Stomach (tissue), 8 donors: ENCODE measurements at regions not wholly inside any gene's neighbourhood (a gene's known extent, or its start where the extent isn't known, plus 50 kb on each side); places are given as distances from the start of the nearest gene placed in this dataset.
"Not testable (repeated sequence)": the region's sequence is repeated elsewhere in the genome, so short reads cannot be mapped to it uniquely, and the experiment has no call there.

Source experiments
- DNase-seq, 2 donors: peaks; one replicate each; pipeline versions ENCODE4 v3.0.0 to v3.0.0-alpha.2; 2013 to 2019
- H3K27ac ChIP-seq, 5 donors: fragments of 200-600 bp in 4 of 5; sonication (generic) in 4 of 5; one replicate each; pipeline ENCODE4 v1.5.1; 2013 to 2019; ENCODE audit warnings: mild to moderate bottlenecking in 1 of 5, moderate library complexity in 1 of 5
- H3K27me3 ChIP-seq, 3 donors: fragments of 200-600 bp; sonication (generic); one replicate each; pipeline ENCODE4 v1.5.1; 2017 to 2019; ENCODE audit warnings: mixed run types in 1 of 3
- H3K36me3 ChIP-seq, 4 donors: fragments of 200-600 bp; sonication (generic); 1 replicate in 3 of 4; 2 replicates in 1 of 4; pipeline ENCODE4 v1.5.1; 2016 to 2019
- H3K4me1 ChIP-seq, 4 donors: fragments of 200-600 bp; sonication (generic); one replicate each; pipeline ENCODE4 v1.5.1; 2016 to 2019
- H3K4me3 ChIP-seq, 4 donors: fragments of 200-600 bp; sonication (generic) in 3 of 4; one replicate each; pipeline ENCODE4 v1.5.1; 2016 to 2019; ENCODE audit warnings: mild to moderate bottlenecking in 1 of 4
- H3K9me3 ChIP-seq, 4 donors: fragments of 200-600 bp; sonication (generic); one replicate each; pipeline ENCODE4 v1.5.1; 2016 to 2019
- EP300 ChIP-seq: sonication (generic); formaldehyde crosslinking; IDR thresholded peaks from one replicate; pipeline ENCODE4 v1.6.1; 2017; ENCODE audit warnings: antibody characterized with exemption
- POLR2A ChIP-seq, 4 donors: fragments of 450-650 bp; IDR thresholded peaks; one replicate each; pipeline ENCODE4 v1.6.1; 2016; ENCODE audit warnings: antibody characterized with exemption in 4 of 4, control low read depth in 2 of 4, mild to moderate bottlenecking in 1 of 4, moderate library complexity in 1 of 4
- POLR2AphosphoS5 ChIP-seq, 3 donors: sonication (generic); formaldehyde crosslinking; IDR thresholded peaks; one replicate each; pipeline ENCODE4 v1.6.1; 2016; ENCODE audit warnings: antibody characterized with exemption in 3 of 3
- WGBS, 5 donors: extraction: QIAGEN DNeasy Blood & Tissue Kit in 3 of 5; methylation state at CpG; one replicate each; pipeline versions ENCODE4 v1.1.5 to v1.1.7; 2013 to 2018; 5-methylcytosine and 5-hydroxymethylcytosine counted together
- intact Hi-C: fragments of 100-400 bp; cut with DNase I; formaldehyde crosslinking; loops from one replicate; pipeline ENCODE4 v1.15.1; 2023; ENCODE audit warnings: low total_unique reads
- TF ChIP-seq, protein P1 (sequence below), 7 experiments: fragments of 450-650 bp in 4 of 7; fragments of 200-600 bp in 3 of 7; sonication (generic) in 3 of 7; IDR thresholded peaks; one replicate each; pipeline ENCODE4 v1.5.1; 2016 to 2019; ENCODE audit warnings: antibody characterized with exemption in 7 of 7, control low read depth in 2 of 7, mild to moderate bottlenecking in 1 of 7
- donor health status: healthy with polysubstance abuse.
- donor health status: Bipolar disorder and iron deficiency.
- donor health status: healthy.

DNA sequence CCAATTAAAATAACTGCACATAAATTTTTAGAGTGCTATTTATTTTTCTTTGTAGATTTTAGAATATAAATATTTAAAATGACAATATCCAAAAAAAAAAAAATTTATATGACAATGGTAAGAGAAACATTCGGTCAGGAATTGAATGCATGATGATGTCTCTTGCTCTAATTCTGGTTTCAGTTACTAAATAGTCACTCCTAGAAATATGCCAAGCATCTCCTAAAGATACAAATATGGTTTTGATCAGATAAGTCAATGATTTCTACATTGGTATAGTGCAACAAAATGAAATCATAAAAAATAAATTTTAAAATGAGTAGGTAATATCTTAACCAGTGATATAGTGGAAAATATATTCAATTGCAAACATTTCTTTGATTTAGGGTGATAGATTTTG is 95.9 kb upstream of the ACKR3 start:
- no peak for DNase-seq
- Histone ChIP-seq H3K9me3 (peaks cover 0 to under 1% (median 0%) of the 10 kb centered on the region in 4 donors), H3K36me3 (no peaks in the 10 kb centered on the region), H3K4me1 (no peaks in the 10 kb centered on the region), H3K4me3 (no peak overlapping the region), H3K27me3 (peaks cover 0 to 5% (median 0%) of the 10 kb centered on the region in 3 donors), H3K27ac (no peak overlapping the region)
- intact Hi-C loops, result no loop called here
- no peak for TF ChIP-seq POLR2A (IDR thresholded peaks at IDR 0.05)
- no peak for TF ChIP-seq POLR2AphosphoS5 (IDR thresholded peaks at IDR 0.05)
- TF ChIP-seq, protein P1, sequence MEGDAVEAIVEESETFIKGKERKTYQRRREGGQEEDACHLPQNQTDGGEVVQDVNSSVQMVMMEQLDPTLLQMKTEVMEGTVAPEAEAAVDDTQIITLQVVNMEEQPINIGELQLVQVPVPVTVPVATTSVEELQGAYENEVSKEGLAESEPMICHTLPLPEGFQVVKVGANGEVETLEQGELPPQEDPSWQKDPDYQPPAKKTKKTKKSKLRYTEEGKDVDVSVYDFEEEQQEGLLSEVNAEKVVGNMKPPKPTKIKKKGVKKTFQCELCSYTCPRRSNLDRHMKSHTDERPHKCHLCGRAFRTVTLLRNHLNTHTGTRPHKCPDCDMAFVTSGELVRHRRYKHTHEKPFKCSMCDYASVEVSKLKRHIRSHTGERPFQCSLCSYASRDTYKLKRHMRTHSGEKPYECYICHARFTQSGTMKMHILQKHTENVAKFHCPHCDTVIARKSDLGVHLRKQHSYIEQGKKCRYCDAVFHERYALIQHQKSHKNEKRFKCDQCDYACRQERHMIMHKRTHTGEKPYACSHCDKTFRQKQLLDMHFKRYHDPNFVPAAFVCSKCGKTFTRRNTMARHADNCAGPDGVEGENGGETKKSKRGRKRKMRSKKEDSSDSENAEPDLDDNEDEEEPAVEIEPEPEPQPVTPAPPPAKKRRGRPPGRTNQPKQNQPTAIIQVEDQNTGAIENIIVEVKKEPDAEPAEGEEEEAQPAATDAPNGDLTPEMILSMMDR (IDR thresholded peaks at IDR 0.05), result no peak
- no peak for TF ChIP-seq EP300
- 82 to 91% (median 87%) methylated on average over 1 of the region's 1 CpG for WGBS, 5 donors

DNA sequence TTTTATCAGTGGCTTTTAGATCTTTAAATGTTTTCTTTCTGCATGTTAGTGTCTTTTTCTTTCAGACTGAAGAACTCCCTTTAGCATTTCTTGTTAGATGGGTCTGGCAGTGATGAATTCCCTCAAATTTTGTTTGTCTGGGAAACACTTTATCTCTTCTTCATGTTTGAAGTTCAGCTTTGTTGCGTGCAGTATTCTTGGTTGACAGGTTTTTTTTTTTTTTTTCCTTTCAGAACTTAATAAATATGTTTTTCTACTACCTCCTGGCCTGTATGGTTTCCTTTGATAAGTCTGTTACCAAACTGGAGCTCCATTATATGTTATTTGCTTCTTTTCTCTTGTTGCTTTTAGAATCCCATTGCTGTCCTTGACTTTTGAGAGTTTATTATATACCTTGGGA is 89.8 kb upstream of the ACKR3 start:
- intact Hi-C loops, result no loop called here
- WGBS, 5 donors, result 75 to 97% (median 89%) methylated on average over 1 of the region's 1 CpG
- Histone ChIP-seq H3K4me3 (no peak overlapping the region), H3K9me3 (peaks cover 0 to 28% (median 16%) of the 10 kb centered on the region in 4 donors), H3K36me3 (no peaks in the 10 kb centered on the region), H3K27me3 (no peaks in the 10 kb centered on the region), H3K27ac (no peak overlapping the region), H3K4me1 (no peaks in the 10 kb centered on the region)
- DNase-seq, result no peak
- no peak for TF ChIP-seq POLR2AphosphoS5 (IDR thresholded peaks at IDR 0.05)
- TF ChIP-seq, protein P1 (IDR thresholded peaks at IDR 0.05), result no peak
- no peak for TF ChIP-seq POLR2A (IDR thresholded peaks at IDR 0.05)
- TF ChIP-seq EP300, result no peak

DNA sequence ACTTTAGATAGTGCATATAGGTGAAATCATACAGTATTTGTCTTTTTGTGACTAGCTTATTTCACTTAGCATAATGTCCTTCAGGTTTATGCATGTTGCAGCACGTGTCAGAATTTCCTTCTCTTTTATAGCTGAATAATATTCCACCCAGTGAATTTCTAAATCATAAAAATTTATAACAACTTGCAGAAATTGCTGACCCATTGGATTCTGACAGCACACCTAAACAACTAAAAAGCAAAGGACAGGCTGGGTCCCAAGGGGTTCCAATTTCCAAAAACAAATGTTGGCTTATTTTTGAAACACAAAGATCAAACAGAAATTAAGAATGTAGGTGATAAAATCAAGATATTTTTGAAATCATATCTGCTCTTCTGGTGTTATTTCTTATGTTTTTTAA is 86.5 kb upstream of the ACKR3 start:
- no peaks in the 10 kb centered on the region for H3K27me3 ChIP-seq
- no peak overlapping the region for H3K4me3 ChIP-seq
- DNase-seq, result no peak
- TF ChIP-seq, protein P1 (IDR thresholded peaks at IDR 0.05), result no peak
- no peak for TF ChIP-seq POLR2A (IDR thresholded peaks at IDR 0.05)
- H3K9me3 ChIP-seq, result peaks cover 0 to 28% (median 16%) of the 10 kb centered on the region in 4 donors
- H3K4me1 ChIP-seq, result no peaks in the 10 kb centered on the region
- WGBS, 5 donors, result 80 to 90% (median 84%) methylated on average over 1 of the region's 1 CpG
- H3K36me3 ChIP-seq, result peaks cover 0 to 7% (median 0%) of the 10 kb centered on the region in 4 donors
- H3K27ac ChIP-seq, result no peak overlapping the region
- intact Hi-C loops, result no loop called here

DNA sequence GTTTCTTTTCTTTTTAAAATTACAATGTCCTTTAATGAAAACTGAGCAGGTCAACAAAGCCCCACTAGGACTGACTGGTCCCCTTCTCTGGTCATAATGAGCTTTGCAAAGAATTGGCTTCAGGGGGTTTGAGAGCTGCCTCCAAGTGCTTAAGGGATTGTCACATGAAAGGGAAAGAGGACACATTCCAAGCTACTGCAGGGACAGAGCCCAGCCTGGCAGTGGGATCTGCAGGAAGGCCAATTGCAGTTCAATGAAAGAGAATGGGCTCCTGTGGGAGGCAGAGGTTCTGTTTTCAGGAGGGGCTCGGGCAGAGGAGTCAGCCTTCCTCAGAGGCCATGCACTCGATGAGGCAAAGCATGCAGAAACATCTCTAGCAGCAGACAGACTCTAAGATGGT is 84.1 kb upstream of the ACKR3 start:
- H3K36me3 ChIP-seq, result peaks cover 0 to 7% (median 0%) of the 10 kb centered on the region in 4 donors
- no peak for TF ChIP-seq EP300
- TF ChIP-seq, protein P1 (IDR thresholded peaks at IDR 0.05), result no peak
- TF ChIP-seq POLR2A (IDR thresholded peaks at IDR 0.05), result no peak
- no peak for TF ChIP-seq POLR2AphosphoS5 (IDR thresholded peaks at IDR 0.05)
- peaks cover 0 to 9% (median 7%) of the 10 kb centered on the region in 4 donors for H3K9me3 ChIP-seq
- 77 to 86% (median 81%) methylated on average over 2 of the region's 2 CpGs for WGBS, 5 donors
- H3K4me3 ChIP-seq, result no peak overlapping the region
- H3K27ac ChIP-seq, result no peak overlapping the region
- no peak for DNase-seq
- no peaks in the 10 kb centered on the region for H3K4me1 ChIP-seq
- no peaks in the 10 kb centered on the region for H3K27me3 ChIP-seq
- intact Hi-C loops, result no loop called here

DNA sequence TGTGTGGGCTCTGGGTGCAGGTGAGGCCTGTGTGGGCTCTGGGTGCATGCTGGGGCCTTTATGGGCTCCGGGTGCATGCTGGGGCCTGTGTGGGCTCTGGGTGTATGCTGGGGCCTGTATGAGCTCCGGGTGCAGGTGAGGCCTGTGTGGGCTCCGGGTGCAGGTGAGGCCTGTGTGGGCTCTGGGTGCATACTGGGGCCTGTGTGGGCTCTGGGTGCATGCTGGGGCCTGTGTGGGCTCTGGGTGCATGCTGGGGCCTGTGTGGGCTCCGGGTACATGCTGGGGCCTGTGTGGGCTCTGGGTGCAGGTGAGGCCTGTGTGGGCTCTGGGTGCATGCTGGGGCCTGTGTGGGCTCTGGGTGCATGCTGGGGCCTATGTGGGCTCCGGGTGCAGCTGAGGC is 80.5 kb upstream of the ACKR3 start:
- H3K4me1 ChIP-seq, DNase-seq, intact Hi-C loops, H3K27me3 ChIP-seq, H3K27ac ChIP-seq, H3K36me3 ChIP-seq, H3K9me3 ChIP-seq, H3K4me3 ChIP-seq: not testable (repeated sequence)
- 81 to 95% (median 90%) methylated on average over 2 to 5 of the region's 5 CpGs for WGBS, 5 donors
